GM21447 (cell line): ENCODE measurements at regions not wholly inside any gene's neighbourhood (a gene's known extent, or its start where the extent isn't known, plus 50 kb on each side); places are given as distances from the start of the nearest gene placed in this dataset.

ENCODE experiments used
- ATAC-seq: cut with Tn5 transposase; IDR thresholded peaks from one replicate; pipeline ENCODE4 v1.9.1; 2021; ENCODE audit not compliant: unreplicated experiment

DNA sequence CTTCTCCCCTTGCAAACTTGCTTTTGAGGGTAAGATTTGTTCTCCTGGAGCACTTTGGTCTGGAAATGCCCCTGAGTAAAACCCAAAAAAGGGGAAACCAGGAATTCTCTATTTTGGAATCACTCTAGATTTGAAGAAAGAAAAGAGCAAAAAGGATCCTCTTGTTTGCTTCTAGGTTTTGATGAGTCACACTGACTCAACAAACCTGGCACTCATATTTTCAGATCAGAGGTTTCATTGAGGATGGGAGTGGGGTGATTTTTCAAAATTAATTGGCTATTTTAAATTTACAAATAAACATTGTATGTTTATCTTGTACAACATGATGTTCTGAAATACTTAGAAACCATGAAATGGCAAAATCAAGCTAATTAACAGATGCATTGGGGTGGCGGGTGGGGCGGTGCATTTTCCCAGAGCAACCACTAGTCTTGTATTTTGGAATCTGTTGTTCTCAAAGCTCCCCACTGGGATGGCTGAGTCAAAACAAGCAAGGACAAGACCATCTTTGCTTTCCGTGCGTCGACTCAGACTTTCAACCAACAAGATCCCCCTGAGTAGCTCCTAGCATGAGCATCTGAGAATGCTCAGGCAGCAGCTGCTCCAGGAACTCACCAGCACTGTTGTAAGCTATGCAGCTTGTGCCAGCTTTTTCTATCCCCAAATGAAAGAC is 451.4 kb downstream of the WDR72 start:
- no peak for ATAC-seq

DNA sequence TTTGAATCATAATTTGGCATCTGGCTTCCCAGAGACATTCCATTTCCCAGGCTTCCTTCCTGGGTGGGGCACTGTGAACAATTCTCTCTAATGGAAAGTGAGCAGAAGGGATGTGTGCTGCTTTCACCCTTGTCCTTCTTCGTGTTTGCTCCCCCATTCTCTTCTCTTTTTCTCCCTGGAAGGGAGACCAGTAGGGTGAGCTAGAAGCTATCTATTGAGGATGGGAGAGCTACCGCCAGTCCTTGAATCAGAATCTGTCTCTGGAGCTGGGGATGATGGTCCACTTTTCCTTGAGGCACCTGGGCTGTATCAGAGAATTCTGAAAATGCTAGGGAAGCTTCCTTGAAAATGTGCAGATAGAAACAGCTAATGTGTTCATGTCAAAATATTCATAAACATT is 453.9 kb downstream of the WDR72 start:
- no peak for ATAC-seq

DNA sequence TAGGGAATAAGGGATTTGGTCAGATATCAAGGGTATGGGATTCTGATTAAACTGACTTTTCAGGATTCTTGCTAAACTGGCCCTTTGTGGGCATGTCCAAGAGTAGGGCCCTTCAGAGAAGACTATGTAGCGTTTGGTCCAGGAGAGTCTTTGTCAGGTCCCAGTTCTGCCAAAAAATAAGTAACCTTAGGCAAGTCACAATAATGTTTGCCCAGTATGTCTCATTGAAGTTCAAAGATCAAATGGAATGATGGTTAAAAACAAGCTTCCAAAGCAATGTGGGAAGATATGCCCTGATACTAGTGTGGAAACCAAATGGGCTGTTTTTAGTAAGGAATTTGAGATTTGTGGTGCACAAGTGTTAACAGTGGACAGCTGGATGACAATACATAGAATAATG is 454.4 kb downstream of the WDR72 start:
- no peak for ATAC-seq

DNA sequence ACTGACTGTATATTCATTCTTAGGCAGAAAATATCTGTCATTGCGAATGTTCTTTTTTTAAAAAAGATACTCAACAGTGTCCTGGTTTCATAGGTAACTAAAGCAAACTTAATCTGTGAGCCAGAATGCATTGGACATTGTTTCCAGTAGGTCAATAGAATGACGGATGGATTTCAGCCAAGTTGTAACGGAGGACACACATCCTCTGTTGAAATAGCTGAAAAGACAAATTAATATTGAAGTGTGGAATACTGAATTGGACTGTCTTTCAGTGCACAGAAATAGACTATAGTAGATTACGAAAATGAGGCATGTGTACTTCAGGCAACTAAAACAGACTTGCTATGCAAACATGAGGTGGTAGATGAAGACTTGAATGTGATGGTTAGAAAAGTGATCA is 461.6 kb downstream of the WDR72 start:
- ATAC-seq = no peak

DNA sequence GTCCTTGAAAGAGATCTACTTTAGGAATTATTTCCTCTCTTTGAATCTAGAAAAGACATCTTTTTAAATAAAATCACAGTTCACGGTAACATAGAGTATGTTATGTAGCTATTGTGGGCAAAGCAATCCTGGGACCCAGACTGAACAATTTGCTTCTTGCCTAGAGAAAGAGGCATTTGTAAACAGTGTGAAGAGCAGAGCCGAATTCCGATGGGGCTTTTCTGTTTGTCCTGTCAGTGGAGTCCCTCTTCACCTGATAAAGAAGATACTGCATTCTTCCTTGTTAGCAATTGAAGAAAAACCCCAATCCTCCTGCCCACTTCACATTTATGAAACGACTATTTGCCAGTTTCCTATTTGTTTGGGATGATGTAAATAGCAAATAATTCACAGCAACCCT is 462.9 kb downstream of the WDR72 start:
- no peak for ATAC-seq

DNA sequence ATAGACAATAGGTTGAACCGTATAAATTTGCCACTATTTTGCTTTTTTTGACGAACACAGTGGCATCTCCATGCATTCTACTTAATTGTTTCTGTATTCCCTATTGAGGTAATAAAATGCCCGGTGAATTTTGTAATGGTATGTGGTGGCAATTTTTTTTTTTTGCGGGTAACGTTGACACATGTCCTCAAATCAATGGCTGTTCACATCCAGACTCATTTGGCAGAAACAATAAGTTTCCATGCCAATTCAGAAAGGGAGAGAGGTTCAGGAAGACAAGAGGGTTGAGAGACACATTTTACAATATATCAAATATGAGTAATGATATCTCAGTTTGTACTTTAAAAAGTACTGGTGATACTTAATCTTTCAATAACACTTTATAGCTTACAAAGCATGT is 463.9 kb downstream of the WDR72 start:
- no peak for ATAC-seq

DNA sequence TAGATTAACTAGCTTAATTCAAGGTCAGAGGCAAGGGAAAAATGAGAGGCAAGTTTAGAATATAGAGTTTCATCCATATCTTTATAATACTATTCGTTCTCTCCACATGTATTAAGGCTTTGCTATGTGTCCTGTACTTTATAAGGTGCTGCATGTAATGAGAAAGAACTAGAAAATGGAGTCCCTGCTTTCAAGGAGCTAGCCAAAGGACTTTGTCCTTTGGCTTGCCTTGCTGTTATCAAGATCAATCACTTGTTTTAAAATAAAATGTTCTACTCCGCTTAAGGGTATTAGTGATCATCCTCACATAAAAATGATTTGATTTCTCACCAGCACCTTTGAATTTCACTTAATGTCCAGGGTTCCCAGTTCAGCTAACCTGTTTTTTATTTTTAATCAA is 470.9 kb downstream of the WDR72 start:
- no peak for ATAC-seq

DNA sequence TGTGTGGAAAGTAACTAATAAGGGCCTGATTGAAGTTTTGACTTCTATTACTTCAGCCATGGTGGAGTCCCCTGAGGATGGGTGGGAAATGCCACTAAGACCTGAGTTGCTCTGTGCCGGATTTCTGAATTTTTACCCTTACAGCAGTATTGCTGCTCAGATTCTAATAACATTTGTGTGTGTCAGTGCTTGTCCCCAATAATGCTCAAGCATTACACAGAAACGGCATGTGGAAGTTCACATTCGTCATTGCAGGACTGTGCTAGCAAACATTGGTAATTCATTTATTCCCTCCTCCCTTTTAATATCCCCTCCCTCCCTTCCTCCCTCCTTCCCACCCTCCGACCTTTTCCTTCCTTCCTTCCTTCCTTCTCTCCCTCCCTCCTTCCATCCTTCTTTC is 484.5 kb upstream of the ONECUT1 start:
- no peak for ATAC-seq

DNA sequence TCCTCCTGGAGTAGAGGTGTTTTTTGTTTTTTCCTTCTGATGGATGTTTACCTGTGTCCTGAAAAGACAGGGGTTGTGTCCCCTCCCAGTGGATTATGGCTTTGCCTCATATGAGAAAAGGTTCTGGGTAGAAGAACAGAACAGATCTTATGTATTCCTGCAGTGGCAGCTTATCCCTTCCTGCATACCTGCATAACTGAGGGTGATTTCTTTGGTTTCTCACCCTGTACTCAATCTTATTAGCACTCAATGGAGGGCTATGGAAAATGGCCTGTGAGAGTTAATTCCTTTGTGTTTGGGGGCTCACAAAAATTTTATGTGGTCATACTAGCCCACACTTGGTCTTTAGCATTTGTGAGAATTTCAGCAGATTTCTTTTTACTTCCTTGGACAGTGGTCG is 482.0 kb upstream of the ONECUT1 start:
- no peak for ATAC-seq

DNA sequence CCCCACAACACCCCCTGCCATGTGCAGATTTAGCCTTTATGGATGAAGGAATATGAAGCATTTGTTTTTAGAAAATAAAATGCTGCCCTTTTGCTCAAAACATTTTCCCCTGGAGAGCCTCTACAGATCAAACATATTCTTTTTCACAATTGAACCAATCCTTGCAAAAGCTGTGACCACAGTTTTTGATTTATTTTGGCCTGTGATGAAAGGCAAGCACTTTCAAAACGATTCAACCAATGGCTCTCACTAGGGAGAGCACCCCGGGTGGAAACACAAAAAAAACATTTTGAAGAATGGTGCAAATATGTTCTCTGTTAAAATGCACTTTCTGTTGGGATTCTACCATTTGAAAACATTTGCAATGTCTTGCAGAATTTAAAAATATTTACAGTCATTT is 476.0 kb upstream of the ONECUT1 start:
- no peak for ATAC-seq

DNA sequence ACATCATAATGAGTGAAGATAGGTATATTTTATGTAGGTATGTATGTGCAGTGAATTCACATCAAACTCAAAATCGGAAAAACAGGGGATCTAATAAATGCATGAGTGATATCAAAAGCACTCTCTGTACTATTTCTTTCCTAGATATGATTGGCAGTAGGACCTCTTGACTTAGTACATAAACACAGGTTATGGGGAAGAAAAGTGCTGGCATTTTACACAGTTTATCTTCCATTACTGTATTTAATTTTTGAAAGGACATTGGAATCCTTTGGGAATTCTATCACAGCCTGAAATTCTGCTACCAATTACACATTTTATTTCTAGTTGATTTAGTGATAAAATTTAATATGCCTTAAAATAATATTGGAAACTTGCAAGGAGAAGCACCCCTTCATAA is 470.5 kb upstream of the ONECUT1 start:
- ATAC-seq = no peak

DNA sequence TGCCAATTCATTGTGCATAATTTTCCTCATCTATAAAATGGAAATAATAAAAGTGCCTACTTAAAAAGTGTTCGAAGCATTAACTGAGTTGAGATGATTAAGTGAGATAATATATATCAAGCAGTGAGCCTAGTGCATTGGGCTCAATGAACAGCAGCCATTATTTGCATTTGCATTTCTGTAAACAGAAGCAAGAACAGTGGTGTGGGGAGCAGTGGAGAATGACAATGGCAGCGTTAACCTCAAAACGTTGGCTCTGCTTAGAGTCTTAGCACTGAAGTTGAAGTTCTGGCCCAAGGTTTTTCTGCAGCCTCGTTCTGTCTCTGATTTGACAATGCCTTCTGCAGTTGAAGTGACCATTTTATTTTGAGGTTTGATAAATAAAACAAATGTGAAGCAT is 466.3 kb upstream of the ONECUT1 start:
- ATAC-seq = no peak

DNA sequence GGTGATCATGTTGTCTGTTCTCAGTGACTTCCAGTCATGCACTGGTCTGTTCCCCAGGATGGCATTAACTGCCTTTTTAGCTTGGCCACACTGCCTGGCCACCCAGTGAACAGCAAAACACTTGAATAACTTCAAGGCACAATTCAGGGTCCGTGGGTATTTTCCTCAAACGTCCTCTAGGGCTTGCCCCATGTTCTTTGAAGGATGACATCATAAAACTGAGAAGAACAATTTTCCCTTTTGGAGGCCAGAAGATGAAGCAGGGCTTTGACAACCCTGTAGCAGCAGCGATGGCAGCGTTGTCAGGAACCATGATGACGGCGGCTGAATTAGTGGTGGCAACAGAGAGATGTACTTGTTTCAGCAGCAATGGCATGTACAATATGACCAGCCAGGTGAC is 465.9 kb upstream of the ONECUT1 start:
- ATAC-seq = no peak

DNA sequence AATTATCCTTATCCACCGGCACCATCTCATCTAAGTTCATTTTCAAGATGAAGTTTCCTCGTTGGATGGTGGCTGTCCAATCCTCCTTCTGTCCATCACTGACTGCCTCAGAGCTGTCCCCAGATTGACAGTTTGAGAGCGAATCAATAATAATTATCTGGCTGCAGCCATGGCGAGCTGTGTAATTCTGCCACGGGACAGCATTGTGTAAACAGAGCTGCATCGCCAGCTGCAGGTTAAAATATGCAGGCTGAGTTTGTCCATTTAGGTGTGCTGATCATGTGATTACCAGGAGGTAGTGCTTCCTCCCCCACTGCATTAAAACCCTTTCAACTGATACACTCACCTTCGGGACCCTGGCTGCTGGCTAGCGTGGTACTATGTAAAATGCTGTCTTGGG is 461.9 kb upstream of the ONECUT1 start:
- no peak for ATAC-seq

DNA sequence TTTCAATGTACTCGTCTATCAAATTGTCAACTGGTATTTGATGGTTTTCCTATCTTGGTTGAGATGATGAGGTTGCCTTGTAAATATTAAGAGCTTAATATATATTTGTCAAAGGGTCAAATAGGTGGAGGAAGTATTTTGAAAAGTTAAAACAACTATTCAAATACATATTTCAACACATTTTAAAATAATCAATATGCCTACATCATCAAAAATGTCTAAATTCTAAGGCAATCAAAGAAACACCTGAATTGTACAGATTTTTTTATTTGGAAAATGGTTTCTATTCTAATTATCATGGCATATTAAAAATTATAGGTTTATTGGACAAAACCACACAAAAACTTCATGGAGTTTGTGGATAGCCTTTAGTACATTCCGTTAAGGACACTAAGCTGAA is 461.4 kb upstream of the ONECUT1 start:
- no peak for ATAC-seq

DNA sequence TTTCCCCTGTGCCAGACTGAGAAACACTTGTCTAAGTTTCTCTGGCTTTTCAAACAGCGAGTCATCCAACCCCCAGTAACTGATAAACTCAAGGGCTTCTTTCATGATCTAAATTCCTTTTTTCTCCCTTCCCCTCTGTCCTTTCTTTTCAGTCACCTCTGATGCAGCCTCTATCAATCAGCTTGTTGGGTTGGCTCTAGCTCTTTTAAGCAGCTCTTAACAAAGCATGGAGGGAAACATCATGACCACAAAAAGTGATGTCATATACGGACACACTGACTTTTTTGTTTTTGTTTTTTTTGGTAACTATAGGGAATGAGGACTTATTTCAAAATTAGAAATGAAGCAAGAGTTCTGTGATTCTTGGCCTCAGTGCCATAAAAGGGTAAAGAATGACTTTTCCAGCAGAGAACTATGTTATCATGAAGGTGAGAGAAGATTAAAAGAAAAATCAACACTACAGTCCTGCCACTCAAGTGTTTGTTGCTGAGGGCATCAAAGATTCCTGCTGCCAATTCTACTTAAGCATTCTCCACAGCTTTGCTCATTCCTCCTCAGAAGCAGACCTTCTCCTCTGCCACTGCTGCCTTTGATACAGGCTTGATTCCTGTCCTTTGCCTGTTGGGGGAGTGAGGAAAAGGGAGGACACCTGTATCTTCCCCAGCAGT is 457.0 kb upstream of the ONECUT1 start:
- ATAC-seq = no peak

DNA sequence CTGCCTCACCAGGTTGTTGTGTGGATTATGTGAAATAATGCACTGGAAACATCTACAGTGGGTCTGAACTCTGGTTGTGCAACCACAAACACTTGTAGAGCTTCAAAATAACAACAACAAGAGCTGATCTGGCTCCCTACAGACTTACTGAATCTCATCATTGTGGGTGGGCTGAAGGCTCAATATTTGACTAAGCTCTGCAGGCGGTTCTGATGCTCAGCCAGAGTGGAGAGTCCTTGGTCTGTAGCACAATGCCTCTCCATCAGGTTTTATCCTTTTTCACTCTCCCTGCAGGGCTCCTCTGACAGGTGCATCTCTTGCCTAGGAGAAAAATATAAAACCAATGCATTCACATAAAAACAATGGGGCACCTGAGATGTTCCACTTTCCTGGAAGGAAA is 456.3 kb upstream of the ONECUT1 start:
- ATAC-seq = no peak

DNA sequence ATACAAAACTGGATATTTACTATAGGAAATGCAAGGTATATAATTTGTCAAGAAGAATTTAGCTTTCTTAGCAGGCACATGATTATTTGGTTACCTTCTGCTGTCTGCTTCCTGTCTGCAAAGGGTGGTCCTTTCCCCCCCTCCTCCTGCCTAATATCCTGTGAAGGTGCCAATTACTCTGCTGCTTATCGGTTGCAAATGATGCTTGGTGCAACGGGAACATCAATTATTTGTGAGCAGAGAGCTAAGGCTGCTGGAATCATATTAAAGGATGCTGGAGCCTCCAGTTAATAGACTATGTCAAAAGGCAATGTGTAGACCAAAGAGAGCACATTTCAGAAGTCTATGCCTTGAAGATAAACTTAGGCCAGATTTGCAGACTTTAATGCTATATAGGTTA is 443.7 kb upstream of the ONECUT1 start:
- ATAC-seq = no peak

DNA sequence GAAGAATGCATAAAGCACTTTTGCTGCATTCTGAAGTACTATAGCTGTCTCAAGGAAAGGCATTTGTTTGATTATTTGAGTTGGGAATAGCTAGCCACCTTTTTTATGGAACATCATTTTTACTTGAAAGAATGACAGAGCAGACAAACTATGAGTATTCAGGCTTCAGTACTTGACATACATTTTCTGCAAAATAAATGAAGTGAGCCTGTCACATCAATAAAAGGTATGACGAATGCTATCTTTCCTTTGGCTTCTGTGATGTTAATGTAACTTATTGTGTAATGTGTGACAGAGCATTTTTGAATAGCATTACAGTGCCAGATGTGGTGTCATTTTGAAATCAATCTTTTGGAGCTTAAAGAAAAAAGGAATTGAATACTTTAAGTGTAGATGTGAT is 440.3 kb upstream of the ONECUT1 start:
- no peak for ATAC-seq

DNA sequence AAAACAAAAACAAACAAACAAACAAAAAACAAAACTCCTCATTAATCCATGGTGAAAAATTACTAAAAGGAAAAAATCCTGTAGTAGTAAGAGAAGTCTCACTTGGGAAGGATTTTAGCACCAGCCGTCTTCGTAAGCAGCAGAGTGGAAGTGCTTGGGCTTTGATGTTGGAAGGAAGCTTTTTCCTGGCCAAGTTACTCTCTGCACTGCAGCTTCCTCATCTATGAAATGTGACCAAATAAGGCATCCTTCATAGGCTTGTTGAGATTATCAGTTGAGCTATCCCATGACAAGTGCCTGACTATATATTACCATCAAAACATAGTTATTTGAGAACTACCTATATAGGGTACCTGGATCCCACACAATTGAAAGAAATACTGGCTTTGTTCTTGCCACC is 436.4 kb upstream of the ONECUT1 start:
- no peak for ATAC-seq

DNA sequence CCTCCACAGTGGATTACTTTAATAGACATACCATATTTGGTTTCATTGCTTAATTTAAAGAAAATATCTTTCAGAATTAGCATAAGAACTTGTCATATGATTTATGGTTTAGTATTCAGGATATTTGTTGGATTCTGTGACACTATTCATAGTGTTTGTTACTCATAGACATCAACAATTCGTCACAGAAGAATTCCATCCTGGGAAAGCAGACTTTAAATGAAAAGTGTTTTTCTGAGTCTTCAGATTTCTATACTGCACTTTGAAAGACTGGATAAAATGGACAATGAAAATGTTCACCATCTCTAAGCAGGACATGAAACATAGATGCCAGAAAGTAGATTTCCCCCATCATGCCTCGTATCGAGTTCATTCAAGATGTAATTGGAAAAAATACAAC is 435.6 kb upstream of the ONECUT1 start:
- no peak for ATAC-seq

DNA sequence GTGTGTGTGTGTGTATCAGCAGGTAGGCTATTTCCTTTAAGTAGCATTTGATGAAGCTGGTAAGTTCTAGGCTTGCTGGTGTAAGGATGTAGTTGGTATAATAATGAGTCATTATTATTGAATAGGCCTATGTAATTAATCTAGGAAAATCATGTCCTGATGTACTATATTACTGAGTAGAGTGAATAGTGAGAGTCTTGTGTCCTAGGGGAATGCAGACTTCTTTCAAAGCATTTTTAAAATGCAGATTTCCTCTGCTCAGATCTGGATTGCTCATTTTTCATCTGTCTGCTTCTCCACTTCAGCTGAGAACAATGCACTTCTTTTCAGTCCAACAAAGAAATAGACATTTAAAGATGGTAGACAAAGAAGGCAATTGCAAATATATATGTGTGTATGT is 434.2 kb upstream of the ONECUT1 start:
- ATAC-seq = no peak

DNA sequence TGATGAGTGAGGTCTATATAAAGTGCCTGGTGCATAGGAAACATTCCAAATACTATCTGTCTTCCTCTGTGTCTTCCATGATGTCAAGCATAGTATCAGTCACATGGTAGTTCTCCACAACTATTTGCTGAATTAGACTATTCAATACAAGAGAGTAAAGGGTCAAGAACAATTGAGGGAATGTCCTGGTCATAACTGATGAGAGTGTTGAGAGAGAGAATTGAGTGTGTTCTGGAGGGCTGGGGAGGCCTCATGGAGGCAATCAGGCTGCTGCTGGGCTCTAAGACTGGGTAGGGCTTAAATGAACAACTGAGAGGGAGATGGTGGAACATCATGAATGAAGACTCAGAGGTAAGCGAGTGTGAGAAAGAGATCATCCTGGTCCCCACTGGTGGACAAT is 433.7 kb upstream of the ONECUT1 start:
- ATAC-seq = no peak
